Upper lobe of left lung (tissue), 6 donors: ENCODE measurements at regions not wholly inside any gene's neighbourhood (a gene's known extent, or its start where the extent isn't known, plus 50 kb on each side); places are given as distances from the start of the nearest gene placed in this dataset.
"Not testable (repeated sequence)": the region's sequence is repeated elsewhere in the genome, so short reads cannot be mapped to it uniquely, and the experiment has no call there.

Experiments
- ATAC-seq, 2 donors: fragments of 200-7000 bp; cut with Tn5 transposase; one replicate each; pipeline ENCODE4 v1.9.1; 2022; ENCODE audit warnings: mild to moderate bottlenecking in 2 of 2, moderate library complexity in 2 of 2; ENCODE audit not compliant: low FRiP score in 2 of 2
- DNase-seq, 2 donors: peaks; one replicate each; pipeline ENCODE4 v3.0.0-alpha.2; 2019 to 2020
- H3K27ac ChIP-seq, 4 donors: fragments of 200-600 bp; sonication (generic); one replicate each; pipeline ENCODE4 v1.5.1; 2016 to 2019
- H3K27me3 ChIP-seq, 4 donors: fragments of 200-600 bp; sonication (generic); one replicate each; pipeline ENCODE4 v1.5.1; 2017 to 2019
- H3K36me3 ChIP-seq, 4 donors: fragments of 200-600 bp; sonication (generic); one replicate each; pipeline ENCODE4 v1.5.1; 2016 to 2019
- H3K4me1 ChIP-seq, 4 donors: fragments of 200-600 bp; sonication (generic); one replicate each; pipeline ENCODE4 v1.5.1; 2018 to 2019
- H3K4me3 ChIP-seq, 4 donors: fragments of 200-600 bp; sonication (generic); one replicate each; pipeline ENCODE4 v1.5.1; 2017 to 2019; ENCODE audit warnings: mild to moderate bottlenecking in 2 of 4, moderate library complexity in 1 of 4
- H3K9me3 ChIP-seq, 4 donors: fragments of 200-600 bp; sonication (generic); one replicate each; pipeline ENCODE4 v1.5.1; 2018 to 2019
- EP300 ChIP-seq, 4 donors: sonication (generic); formaldehyde crosslinking; IDR thresholded peaks; one replicate each; pipeline ENCODE4 v1.5.1; 2017; ENCODE audit warnings: antibody characterized with exemption in 4 of 4, control low read depth in 2 of 4
- POLR2A ChIP-seq, 4 donors: fragments of 450-650 bp; IDR thresholded peaks; one replicate each; pipeline ENCODE4 v1.5.1; 2016 to 2017; ENCODE audit warnings: antibody characterized with exemption in 4 of 4, mild to moderate bottlenecking in 2 of 4
- POLR2AphosphoS5 ChIP-seq, 2 donors: sonication (generic); formaldehyde crosslinking; IDR thresholded peaks; one replicate each; pipeline ENCODE4 v1.5.1; 2017; ENCODE audit warnings: antibody characterized with exemption in 2 of 2
- WGBS, 2 donors: methylation state at CpG; one replicate each; pipeline ENCODE4 v1.1.5; 2017 to 2018; 5-methylcytosine and 5-hydroxymethylcytosine counted together
- TF ChIP-seq, protein P1 (sequence below), 6 experiments: fragments of 450-650 bp in 4 of 6; fragments of 200-600 bp in 2 of 6; sonication (generic) in 2 of 6; IDR thresholded peaks; one replicate each; pipeline ENCODE4 v1.5.1; 2016 to 2019; ENCODE audit warnings: antibody characterized with exemption in 6 of 6
- donor health status: DM: no; HTN: no; CAD: no; lungs with moderate emphysema.
- donor health status: DM: no; HTN: yes; CAD: no; lungs with severe emphysema.

DNA sequence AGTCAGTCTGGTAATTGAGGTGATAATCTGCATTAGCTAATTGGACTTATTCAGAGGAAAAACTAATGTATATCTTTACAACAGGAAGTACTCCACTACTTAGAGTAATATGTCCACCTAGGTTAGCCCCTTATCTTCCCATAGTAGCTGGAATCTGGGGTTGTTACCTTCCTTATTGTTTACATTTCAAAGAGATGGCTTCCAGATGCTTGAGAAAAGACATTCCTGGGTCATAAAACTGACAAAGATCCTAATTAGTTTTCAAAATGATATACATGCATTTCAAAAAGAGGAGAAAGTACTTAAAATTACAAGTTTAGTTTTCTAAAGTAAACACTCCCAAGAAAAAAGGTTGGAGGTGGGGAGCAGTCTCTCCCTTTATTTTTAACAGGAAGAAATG lies 78.1 kb downstream of the RPL10L start:
- no peaks in the 10 kb centered on the region for H3K4me1 ChIP-seq
- no peaks in the 10 kb centered on the region for H3K9me3 ChIP-seq
- H3K4me3 ChIP-seq = no peak overlapping the region
- ATAC-seq (no peak), DNase-seq (no peak)
- H3K36me3 ChIP-seq = no peaks in the 10 kb centered on the region
- no peak overlapping the region for H3K27ac ChIP-seq
- no peaks in the 10 kb centered on the region for H3K27me3 ChIP-seq
- TF ChIP-seq EP300 (IDR thresholded peaks at IDR 0.05) = no peak
- TF ChIP-seq, protein P1, sequence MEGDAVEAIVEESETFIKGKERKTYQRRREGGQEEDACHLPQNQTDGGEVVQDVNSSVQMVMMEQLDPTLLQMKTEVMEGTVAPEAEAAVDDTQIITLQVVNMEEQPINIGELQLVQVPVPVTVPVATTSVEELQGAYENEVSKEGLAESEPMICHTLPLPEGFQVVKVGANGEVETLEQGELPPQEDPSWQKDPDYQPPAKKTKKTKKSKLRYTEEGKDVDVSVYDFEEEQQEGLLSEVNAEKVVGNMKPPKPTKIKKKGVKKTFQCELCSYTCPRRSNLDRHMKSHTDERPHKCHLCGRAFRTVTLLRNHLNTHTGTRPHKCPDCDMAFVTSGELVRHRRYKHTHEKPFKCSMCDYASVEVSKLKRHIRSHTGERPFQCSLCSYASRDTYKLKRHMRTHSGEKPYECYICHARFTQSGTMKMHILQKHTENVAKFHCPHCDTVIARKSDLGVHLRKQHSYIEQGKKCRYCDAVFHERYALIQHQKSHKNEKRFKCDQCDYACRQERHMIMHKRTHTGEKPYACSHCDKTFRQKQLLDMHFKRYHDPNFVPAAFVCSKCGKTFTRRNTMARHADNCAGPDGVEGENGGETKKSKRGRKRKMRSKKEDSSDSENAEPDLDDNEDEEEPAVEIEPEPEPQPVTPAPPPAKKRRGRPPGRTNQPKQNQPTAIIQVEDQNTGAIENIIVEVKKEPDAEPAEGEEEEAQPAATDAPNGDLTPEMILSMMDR (IDR thresholded peaks at IDR 0.05) = no peak
- no peak for TF ChIP-seq POLR2AphosphoS5 (IDR thresholded peaks at IDR 0.05)
- TF ChIP-seq POLR2A (IDR thresholded peaks at IDR 0.05) = no peak

DNA sequence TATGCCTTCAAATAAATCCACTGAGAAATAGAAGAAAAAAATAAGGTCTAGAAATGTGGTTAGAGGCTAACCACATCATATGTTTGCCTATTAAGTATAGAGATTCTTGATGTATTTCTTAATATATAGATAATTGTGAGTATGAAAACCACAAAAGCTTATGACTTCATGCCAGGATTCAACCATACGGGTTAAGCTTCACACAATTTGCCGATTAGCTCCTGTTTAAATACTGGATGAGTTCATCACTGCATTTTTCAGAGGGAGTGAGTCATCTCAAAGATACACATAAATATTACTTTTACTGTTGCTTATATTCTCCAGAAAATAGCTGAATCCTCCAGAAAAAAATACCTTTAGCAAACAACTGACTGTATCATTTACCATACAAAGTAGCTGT lies 79.6 kb downstream of the RPL10L start:
- TF ChIP-seq EP300 (IDR thresholded peaks at IDR 0.05) = no peak
- TF ChIP-seq POLR2AphosphoS5 (IDR thresholded peaks at IDR 0.05) = no peak
- TF ChIP-seq, protein P1 (IDR thresholded peaks at IDR 0.05) = no peak
- TF ChIP-seq POLR2A (IDR thresholded peaks at IDR 0.05) = no peak
- no peaks in the 10 kb centered on the region for H3K27me3 ChIP-seq
- DNase-seq = no peak
- H3K4me3 ChIP-seq = no peak overlapping the region
- 82 to 94% methylated on average over 2 of the region's 2 CpGs for WGBS, 2 donors
- no peak overlapping the region for H3K27ac ChIP-seq
- H3K36me3 ChIP-seq = no peaks in the 10 kb centered on the region
- no peaks in the 10 kb centered on the region for H3K4me1 ChIP-seq
- H3K9me3 ChIP-seq = no peaks in the 10 kb centered on the region
- ATAC-seq = no peak

DNA sequence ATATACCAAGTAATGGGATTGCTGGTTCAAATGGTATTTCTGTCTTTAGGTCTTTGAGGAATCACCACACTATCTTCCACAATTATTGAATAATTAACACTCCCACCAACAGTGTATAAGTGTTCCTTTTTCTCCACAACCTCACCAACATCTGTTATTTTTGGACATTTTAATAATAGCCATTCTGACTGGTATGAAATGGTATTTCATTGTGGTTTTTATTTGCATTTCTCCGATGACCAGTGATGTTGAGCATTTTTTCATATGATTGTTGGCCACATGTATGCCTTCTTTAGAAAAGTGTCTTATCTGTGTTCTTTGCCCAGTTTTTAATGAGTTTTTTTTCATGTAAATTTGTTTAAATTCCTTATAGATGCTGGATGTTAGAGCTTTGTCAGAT lies 83.4 kb downstream of the RPL10L start:
- not testable (repeated sequence) for ATAC-seq, DNase-seq, H3K27me3 ChIP-seq, H3K9me3 ChIP-seq, H3K27ac ChIP-seq, H3K36me3 ChIP-seq, H3K4me3 ChIP-seq, H3K4me1 ChIP-seq
- WGBS, 2 donors = 85 to 97% methylated on average over 1 of the region's 1 CpG

DNA sequence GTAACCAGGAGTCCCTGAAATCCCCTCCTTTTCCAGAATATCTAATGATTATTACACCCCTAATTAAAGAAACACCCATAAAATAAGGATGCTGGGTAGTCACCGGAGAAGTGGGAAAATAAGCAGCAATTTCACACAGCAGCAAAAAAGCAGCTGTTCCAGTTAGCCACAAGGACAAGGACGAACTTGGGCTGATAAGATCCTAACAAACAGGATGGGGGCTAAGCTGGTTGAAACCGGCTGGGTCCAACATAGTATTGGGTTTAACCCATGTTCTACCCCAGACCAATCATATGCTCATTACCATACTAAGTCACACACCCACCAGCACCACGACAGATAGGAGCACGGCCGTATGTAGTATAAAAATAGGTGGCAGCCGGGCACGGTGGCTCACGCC lies 100.7 kb downstream of the RPL10L start:
- Histone ChIP-seq H3K4me3 (no peak overlapping the region), H3K27ac (no peak overlapping the region), H3K36me3 (no peaks in the 10 kb centered on the region), H3K27me3 (no peaks in the 10 kb centered on the region), H3K4me1 (no peaks in the 10 kb centered on the region), H3K9me3 (peaks cover 0 to under 1% (median 0%) of the 10 kb centered on the region in 4 donors)
- ATAC-seq (no peak), DNase-seq (no peak)
- 91 to 94% methylated on average over 9 of the region's 9 CpGs for WGBS, 2 donors
- TF ChIP-seq POLR2AphosphoS5 (IDR thresholded peaks at IDR 0.05) = no peak
- TF ChIP-seq POLR2A (IDR thresholded peaks at IDR 0.05) = no peak
- TF ChIP-seq, protein P1 (IDR thresholded peaks at IDR 0.05) = no peak

DNA sequence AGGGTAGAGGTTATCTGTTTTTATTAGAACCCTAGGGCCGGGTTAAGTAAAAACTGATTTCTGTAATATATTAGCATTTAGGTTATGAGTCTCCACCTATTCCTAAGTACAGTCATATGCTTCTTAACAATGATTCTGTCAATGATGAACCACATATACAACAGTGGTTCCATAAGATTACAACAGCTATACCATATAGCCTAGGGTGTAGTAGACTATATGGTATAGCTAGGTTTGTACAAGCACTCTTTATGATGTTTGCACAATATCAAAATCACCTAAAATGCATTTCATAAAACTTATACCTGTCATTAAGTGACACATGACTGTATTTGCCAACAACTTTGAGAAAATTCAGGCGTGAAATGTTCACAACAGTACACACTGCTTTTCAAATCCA lies 110.6 kb downstream of the RPL10L start:
- TF ChIP-seq POLR2AphosphoS5 (IDR thresholded peaks at IDR 0.05) = no peak
- TF ChIP-seq, protein P1 (IDR thresholded peaks at IDR 0.05) = no peak
- TF ChIP-seq POLR2A (IDR thresholded peaks at IDR 0.05) = no peak
- TF ChIP-seq EP300 (IDR thresholded peaks at IDR 0.05) = no peak
- DNase-seq = no peak
- no peak for ATAC-seq
- no peaks in the 10 kb centered on the region for H3K4me1 ChIP-seq
- H3K4me3 ChIP-seq = no peak overlapping the region
- H3K27ac ChIP-seq = no peak overlapping the region
- H3K27me3 ChIP-seq = no peaks in the 10 kb centered on the region
- H3K9me3 ChIP-seq = no peaks in the 10 kb centered on the region
- no peaks in the 10 kb centered on the region for H3K36me3 ChIP-seq
- WGBS, 2 donors = 81 to 91% methylated on average over 2 of the region's 2 CpGs
